Calu3 (cell line): ENCODE measurements at regions not wholly inside any gene's neighbourhood (a gene's known extent, or its start where the extent isn't known, plus 50 kb on each side); places are given as distances from the start of the nearest gene placed in this dataset.

Source experiments
- BruUV-seq: library from RNA; stranded (reverse); fragments of 400-500 nt; replicated peaks from 2 replicates; lab custom pipeline; 2021; lab: Mats Ljungman, UMichigan
- CTCF ChIA-PET: fragments of 300-600 bp; sonication (Branson Sonifier 250); formaldehyde crosslinking; loops from one replicate; lab custom pipeline; 2022; ENCODE audit warnings: antibody characterized with exemption; lab: Charles Lee
- DNase-seq: peaks from one replicate; pipeline ENCODE4 v3.0.0; 2022
- H3K27ac Mint-ChIP-seq: one replicate; pipeline ENCODE4 v1.8.0; 2022; ENCODE audit warnings: mixed read lengths; ENCODE audit not compliant: unreplicated experiment
- H3K27me3 Mint-ChIP-seq: one replicate; pipeline ENCODE4 v1.8.0; 2022; ENCODE audit warnings: mixed read lengths; ENCODE audit not compliant: unreplicated experiment
- H3K36me3 Mint-ChIP-seq: one replicate; pipeline ENCODE4 v1.8.0; 2022; ENCODE audit warnings: mild to moderate bottlenecking, moderate library complexity, mixed read lengths; ENCODE audit not compliant: insufficient read depth, unreplicated experiment
- H3K4me1 Mint-ChIP-seq: one replicate; pipeline ENCODE4 v1.8.0; 2022; ENCODE audit warnings: mild to moderate bottlenecking, low read depth, mixed read lengths; ENCODE audit not compliant: unreplicated experiment
- H3K4me3 Mint-ChIP-seq: one replicate; pipeline ENCODE4 v1.8.0; 2022; ENCODE audit warnings: mild to moderate bottlenecking, low read depth, moderate library complexity, mixed read lengths; ENCODE audit not compliant: unreplicated experiment
- H3K9me3 Mint-ChIP-seq: one replicate; pipeline ENCODE4 v1.8.0; 2022; ENCODE audit warnings: low read depth, mixed read lengths; ENCODE audit not compliant: unreplicated experiment
- intact Hi-C: fragments of 100-400 bp; cut with micrococcal nuclease; formaldehyde crosslinking; loops from one replicate; pipeline ENCODE4 v1.10.0; 2022; ENCODE audit not compliant: unreplicated experiment
- TF ChIP-seq, protein P1 (sequence below): fragments of 200-600 bp; IDR thresholded peaks from one replicate; pipeline ENCODE4 v1.8.0; 2022; ENCODE audit warnings: antibody characterized with exemption; ENCODE audit not compliant: unreplicated experiment

DNA sequence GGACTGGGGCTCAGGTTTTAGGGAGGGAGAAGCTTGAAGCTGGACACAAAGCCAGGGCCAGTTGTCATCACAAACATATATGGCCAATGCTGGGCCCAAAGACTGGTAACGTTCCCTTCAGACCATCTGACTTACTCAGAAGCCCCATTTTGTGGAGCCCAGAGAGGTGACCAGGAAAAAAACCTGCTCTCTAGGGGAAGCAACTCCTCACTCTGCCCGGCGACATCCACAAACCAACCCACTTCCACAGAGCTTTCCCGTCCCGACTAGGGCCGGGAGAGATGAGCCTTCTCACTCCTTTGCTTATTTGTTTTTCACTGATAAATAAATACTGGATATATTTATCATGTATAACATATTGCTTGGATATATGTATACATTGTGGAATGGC, 180.9 kb upstream of the RTL1 start:
- Mint-ChIP-seq H3K9me3 (peaks cover 3% of the 10 kb centered on the region), H3K36me3 (no peaks in the 10 kb centered on the region), H3K27ac (no peak overlapping the region), H3K4me3 (no peak overlapping the region), H3K27me3 (no peaks in the 10 kb centered on the region), H3K4me1 (no peaks in the 10 kb centered on the region)
- CTCF ChIA-PET, result no interaction called here
- no peak for DNase-seq
- intact Hi-C loops, result no loop called here
- TF ChIP-seq, protein P1, sequence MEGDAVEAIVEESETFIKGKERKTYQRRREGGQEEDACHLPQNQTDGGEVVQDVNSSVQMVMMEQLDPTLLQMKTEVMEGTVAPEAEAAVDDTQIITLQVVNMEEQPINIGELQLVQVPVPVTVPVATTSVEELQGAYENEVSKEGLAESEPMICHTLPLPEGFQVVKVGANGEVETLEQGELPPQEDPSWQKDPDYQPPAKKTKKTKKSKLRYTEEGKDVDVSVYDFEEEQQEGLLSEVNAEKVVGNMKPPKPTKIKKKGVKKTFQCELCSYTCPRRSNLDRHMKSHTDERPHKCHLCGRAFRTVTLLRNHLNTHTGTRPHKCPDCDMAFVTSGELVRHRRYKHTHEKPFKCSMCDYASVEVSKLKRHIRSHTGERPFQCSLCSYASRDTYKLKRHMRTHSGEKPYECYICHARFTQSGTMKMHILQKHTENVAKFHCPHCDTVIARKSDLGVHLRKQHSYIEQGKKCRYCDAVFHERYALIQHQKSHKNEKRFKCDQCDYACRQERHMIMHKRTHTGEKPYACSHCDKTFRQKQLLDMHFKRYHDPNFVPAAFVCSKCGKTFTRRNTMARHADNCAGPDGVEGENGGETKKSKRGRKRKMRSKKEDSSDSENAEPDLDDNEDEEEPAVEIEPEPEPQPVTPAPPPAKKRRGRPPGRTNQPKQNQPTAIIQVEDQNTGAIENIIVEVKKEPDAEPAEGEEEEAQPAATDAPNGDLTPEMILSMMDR, result no peak
- BruUV-seq, result no TSS peak

DNA sequence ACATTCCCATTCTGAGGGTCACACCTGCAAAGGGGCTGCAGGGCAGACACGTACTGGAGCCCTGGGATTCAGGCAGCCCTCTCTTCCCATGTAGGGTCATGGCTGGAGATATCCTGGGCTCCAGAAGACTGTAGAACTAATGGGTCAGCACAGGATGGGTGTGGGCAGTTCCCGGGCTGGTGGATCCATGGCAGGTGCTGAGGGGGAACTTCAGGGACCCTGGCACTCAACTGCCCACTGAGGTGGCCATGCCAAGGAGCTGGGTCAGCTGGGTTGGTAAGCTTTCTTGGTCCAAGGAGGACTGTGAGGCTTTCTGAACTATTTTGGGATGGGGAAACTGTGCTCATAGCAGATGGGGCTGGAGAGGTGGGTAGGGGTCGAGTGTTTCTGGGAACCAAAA, 183.4 kb upstream of the RTL1 start:
- intact Hi-C loops, result no loop called here
- no peak overlapping the region for H3K27ac Mint-ChIP-seq
- BruUV-seq, result no TSS peak
- H3K36me3 Mint-ChIP-seq, result no peaks in the 10 kb centered on the region
- H3K27me3 Mint-ChIP-seq, result no peaks in the 10 kb centered on the region
- H3K4me1 Mint-ChIP-seq, result no peaks in the 10 kb centered on the region
- H3K4me3 Mint-ChIP-seq, result no peak overlapping the region
- TF ChIP-seq, protein P1, result no peak
- no peak for DNase-seq
- CTCF ChIA-PET, result interaction anchor here (0.7 kb wide), 1 partner anchor 17 kb away, joined by 3 read pairs; no protein-coding TSS in a partner anchor
- H3K9me3 Mint-ChIP-seq, result peaks cover 3% of the 10 kb centered on the region

GRCh38 chr14:101087614-101088394, 184.3 kb upstream of the RTL1 start:
- TF ChIP-seq, protein P1, result no peak
- no TSS peak for BruUV-seq
- CTCF ChIA-PET, result interaction anchor here (0.6 to 0.7 kb wide), 3 partner anchors 14 to 579 kb away, joined by 3 to 6 read pairs (median 6); no protein-coding TSS in a partner anchor

DNA sequence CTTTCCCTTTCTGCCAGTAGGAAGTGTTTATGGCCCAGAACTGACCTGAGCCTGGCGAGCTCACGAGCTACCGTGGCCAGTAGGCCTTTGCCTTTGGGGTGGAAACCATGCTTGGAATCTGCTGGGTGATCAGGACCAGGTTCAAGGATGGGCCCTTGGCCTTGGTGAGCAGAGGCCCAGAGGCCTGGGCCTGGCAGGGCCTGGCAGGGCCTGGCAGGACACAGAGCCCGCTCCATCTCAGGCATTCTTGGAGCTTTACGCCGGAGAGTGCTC, 184.8 kb upstream of the RTL1 start:
- Mint-ChIP-seq H3K9me3 (peaks cover 3% of the 10 kb centered on the region), H3K4me3 (no peak overlapping the region), H3K27me3 (no peaks in the 10 kb centered on the region), H3K4me1 (no peaks in the 10 kb centered on the region), H3K27ac (no peak overlapping the region), H3K36me3 (no peaks in the 10 kb centered on the region)
- no TSS peak for BruUV-seq
- DNase-seq, result no peak
- intact Hi-C loops, result no loop called here
- TF ChIP-seq, protein P1, result no peak
- CTCF ChIA-PET, result interaction anchor here (0.6 kb wide), 1 partner anchor 578 kb away, joined by 6 read pairs; no protein-coding TSS in a partner anchor

More at GRCh38 chr14:101087614-101088394, 184.3 kb upstream of the RTL1 start:
- intact Hi-C loops, result no loop called here
- H3K4me3 Mint-ChIP-seq, result no peak overlapping the region
- no peak overlapping the region for H3K27ac Mint-ChIP-seq
- no peak for DNase-seq
- H3K9me3 Mint-ChIP-seq, result peaks cover 3% of the 10 kb centered on the region
- no peaks in the 10 kb centered on the region for H3K4me1 Mint-ChIP-seq
- no peaks in the 10 kb centered on the region for H3K36me3 Mint-ChIP-seq
- no peaks in the 10 kb centered on the region for H3K27me3 Mint-ChIP-seq
